Right lobe of liver (tissue), 4 donors: ENCODE measurements at regions not wholly inside any gene's neighbourhood (a gene's known extent, or its start where the extent isn't known, plus 50 kb on each side); places are given as distances from the start of the nearest gene placed in this dataset.

ENCODE experiments used
- POLR2A ChIP-seq: fragments of 450-650 bp; IDR thresholded peaks from one replicate; pipeline ENCODE4 v1.6.1; 2017; ENCODE audit warnings: antibody characterized with exemption, mild to moderate bottlenecking
- TF ChIP-seq, protein P1 (sequence below), 4 donors: fragments of 200-600 bp in 3 of 4; fragments of 450-650 bp in 1 of 4; IDR thresholded peaks; one replicate each; pipeline versions ENCODE4 v1.5.1 to v1.8.0; 2016 to 2022; ENCODE audit warnings: antibody characterized with exemption in 4 of 4, mild to moderate bottlenecking in 2 of 4
- donor health status: DM: no; HTN: no; CAD: no.
- donor health status: DM: no; HTN: no; CAD: no.
- donor health status: DM: no; HTN: yes; CAD: no.

DNA sequence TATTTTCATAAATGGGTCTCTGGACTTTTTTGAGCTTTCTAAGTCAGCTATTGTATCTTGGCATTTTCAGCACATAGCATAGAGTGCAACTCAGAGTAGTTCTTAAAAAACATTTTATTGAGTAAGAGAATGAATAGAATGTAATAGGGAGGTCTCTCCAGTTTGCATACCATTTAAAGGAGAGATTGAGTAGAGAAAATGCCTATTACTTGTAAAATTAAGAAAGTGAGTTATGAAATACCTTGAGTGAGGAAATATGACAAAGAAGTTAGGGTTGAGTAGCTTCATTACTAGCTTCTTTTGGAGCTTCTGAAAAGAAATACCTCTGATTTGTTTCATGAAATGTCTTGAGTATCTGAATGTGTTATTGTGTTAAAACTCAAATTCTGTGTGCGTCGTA is 140.0 kb downstream of the AASDHPPT start:
- TF ChIP-seq, protein P1, sequence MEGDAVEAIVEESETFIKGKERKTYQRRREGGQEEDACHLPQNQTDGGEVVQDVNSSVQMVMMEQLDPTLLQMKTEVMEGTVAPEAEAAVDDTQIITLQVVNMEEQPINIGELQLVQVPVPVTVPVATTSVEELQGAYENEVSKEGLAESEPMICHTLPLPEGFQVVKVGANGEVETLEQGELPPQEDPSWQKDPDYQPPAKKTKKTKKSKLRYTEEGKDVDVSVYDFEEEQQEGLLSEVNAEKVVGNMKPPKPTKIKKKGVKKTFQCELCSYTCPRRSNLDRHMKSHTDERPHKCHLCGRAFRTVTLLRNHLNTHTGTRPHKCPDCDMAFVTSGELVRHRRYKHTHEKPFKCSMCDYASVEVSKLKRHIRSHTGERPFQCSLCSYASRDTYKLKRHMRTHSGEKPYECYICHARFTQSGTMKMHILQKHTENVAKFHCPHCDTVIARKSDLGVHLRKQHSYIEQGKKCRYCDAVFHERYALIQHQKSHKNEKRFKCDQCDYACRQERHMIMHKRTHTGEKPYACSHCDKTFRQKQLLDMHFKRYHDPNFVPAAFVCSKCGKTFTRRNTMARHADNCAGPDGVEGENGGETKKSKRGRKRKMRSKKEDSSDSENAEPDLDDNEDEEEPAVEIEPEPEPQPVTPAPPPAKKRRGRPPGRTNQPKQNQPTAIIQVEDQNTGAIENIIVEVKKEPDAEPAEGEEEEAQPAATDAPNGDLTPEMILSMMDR (IDR thresholded peaks at IDR 0.05), result no peak
- TF ChIP-seq POLR2A, result no peak
